ENCODE measurements at regions not wholly inside any gene's neighbourhood (a gene's known extent, or its start where the extent isn't known, plus 50 kb on each side); places are given as distances from the start of the nearest gene placed in this dataset.
A peak's percentile ranks its signal among the peaks of the same experiment; 100 is the strongest.
"Not testable (repeated sequence)": the region's sequence is repeated elsewhere in the genome, so short reads cannot be mapped to it uniquely, and the experiment has no call there.

GRCh38 chr5:38697013-38697412, 140.6 kb upstream of the LIFR start:
- intact Hi-C loops (cut with DNase I) = no loop called here
- H3K9me3 ChIP-seq = no peaks in the 10 kb centered on the region
- no peaks in the 10 kb centered on the region for H3K36me3 ChIP-seq
- no peaks in the 10 kb centered on the region for H3K27me3 ChIP-seq
- no peak overlapping the region for H3K4me3 ChIP-seq
- no peaks in the 10 kb centered on the region for H3K4me1 ChIP-seq
- H3K27ac ChIP-seq = no peak overlapping the region
- DNase-seq (no peak), ATAC-seq (no peak)
- TF ChIP-seq CTCF (IDR thresholded peaks at IDR 0.05) = no peak

GRCh38 chr5:38705529-38705928, 140.3 kb upstream of the OSMR start:
- H3K36me3 ChIP-seq; DNase-seq; H3K9me3 ChIP-seq; H3K4me1 ChIP-seq; H3K27ac ChIP-seq; H3K4me3 ChIP-seq; intact Hi-C loops (cut with DNase I); H3K27me3 ChIP-seq; ATAC-seq: not testable (repeated sequence)

GRCh38 chr5:38706376-38706775, 139.4 kb upstream of the OSMR start:
- no peak for TF ChIP-seq CTCF (IDR thresholded peaks at IDR 0.05)
- ATAC-seq (no peak), DNase-seq (no peak)
- H3K4me1 ChIP-seq = no peaks in the 10 kb centered on the region
- H3K27ac ChIP-seq = no peak overlapping the region
- intact Hi-C loops (cut with DNase I) = no loop called here
- H3K36me3 ChIP-seq = no peaks in the 10 kb centered on the region
- no peaks in the 10 kb centered on the region for H3K9me3 ChIP-seq
- no peaks in the 10 kb centered on the region for H3K27me3 ChIP-seq
- H3K4me3 ChIP-seq = no peak overlapping the region

- Histone ChIP-seq H3K4me1 (no peaks in the 10 kb centered on the region), H3K27me3 (no peaks in the 10 kb centered on the region)
Observed at GRCh38 chr5:38707352-38708210, 138.2 kb upstream of the OSMR start.

GRCh38 chr5:38709678-38710306, 136.0 kb upstream of the OSMR start:
- H3K9me3 ChIP-seq = no peaks in the 10 kb centered on the region
- no peak overlapping the region for H3K4me3 ChIP-seq
- H3K4me1 ChIP-seq = no peaks in the 10 kb centered on the region
- TF ChIP-seq CTCF (IDR thresholded peaks at IDR 0.05) = no peak
- intact Hi-C loops (cut with DNase I) = no loop called here
- H3K27ac ChIP-seq = no peak overlapping the region
- ATAC-seq = no peak
- DNase-seq = no peak
- no peaks in the 10 kb centered on the region for H3K36me3 ChIP-seq
- H3K27me3 ChIP-seq = no peaks in the 10 kb centered on the region

More at GRCh38 chr5:38707352-38708210, 138.2 kb upstream of the OSMR start:
- TF ChIP-seq CTCF (IDR thresholded peaks at IDR 0.05) = no peak
- H3K27ac ChIP-seq = no peak overlapping the region
- no peak overlapping the region for H3K4me3 ChIP-seq
- H3K36me3 ChIP-seq = no peaks in the 10 kb centered on the region
- H3K9me3 ChIP-seq = no peaks in the 10 kb centered on the region
- ATAC-seq (no peak), DNase-seq (peak in 1 of 4 donors; percentile 44)
- intact Hi-C loops (cut with DNase I) = no loop called here
